BJ (cell line): ENCODE measurements at regions not wholly inside any gene's neighbourhood (a gene's known extent, or its start where the extent isn't known, plus 50 kb on each side); places are given as distances from the start of the nearest gene placed in this dataset.

Experiments
- CTCF ChIA-PET: fragments of 350-600 bp; formaldehyde crosslinking; extraction: SDS; loops from one replicate; lab custom pipeline; 2021; ENCODE audit warnings: antibody characterized with exemption, inconsistent platforms; lab: Yijun Ruan, JAX
- POLR2A ChIA-PET: fragments of 300-600 bp; sonication (Branson Sonifier 250); formaldehyde crosslinking; extraction: SDS; loops from one replicate; lab custom pipeline; 2021; ENCODE audit warnings: antibody characterized with exemption; lab: Charles Lee
- DNase-seq: peaks from one replicate; pipeline ENCODE4 v3.0.0-alpha.2; 2011; ENCODE audit warnings: low read depth
- H3K27me3 ChIP-seq: 2 replicates; pipeline ENCODE4 v1.6.0; 2011; ENCODE audit warnings: low read length; ENCODE audit not compliant: control insufficient read depth, insufficient read depth
- H3K36me3 ChIP-seq: 2 replicates; pipeline ENCODE4 v1.5.1; 2011; ENCODE audit warnings: low read length; ENCODE audit not compliant: control insufficient read depth, insufficient read depth
- H3K4me3 ChIP-seq: 2 replicates; pipeline ENCODE4 v1.5.1; 2011; ENCODE audit warnings: low read depth, mild to moderate bottlenecking, control low read depth, low read length
- CTCF ChIP-seq: IDR thresholded peaks from 2 replicates; pipeline ENCODE4 v1.5.1; 2011; ENCODE audit warnings: low read depth, mild to moderate bottlenecking, control low read depth, inconsistent platforms, low read length, moderate library complexity; ENCODE audit not compliant: insufficient read depth

GRCh38 chr18:25630682-25631081, 278.7 kb upstream of the ZNF521 start:
- Histone ChIP-seq H3K4me3 (no peak overlapping the region), H3K27me3 (peaks cover 3% of the 10 kb centered on the region), H3K36me3 (no peaks in the 10 kb centered on the region)
- ChIA-PET POLR2A (no interaction called here), CTCF (no interaction called here)
- no peak for TF ChIP-seq CTCF
- DNase-seq, result no peak

GRCh38 chr18:25621682-25622081, 269.7 kb upstream of the ZNF521 start:
- Histone ChIP-seq H3K4me3 (no peak overlapping the region), H3K27me3 (peaks cover 2% of the 10 kb centered on the region; the same call in 1 of the 2 replicates), H3K36me3 (no peaks in the 10 kb centered on the region)
- ChIA-PET CTCF (no interaction called here), POLR2A (no interaction called here)
- no peak for DNase-seq
- no peak for TF ChIP-seq CTCF

GRCh38 chr18:25621144-25621543, 269.2 kb upstream of the ZNF521 start:
- no peaks in the 10 kb centered on the region for H3K36me3 ChIP-seq
- ChIA-PET CTCF (no interaction called here), POLR2A (no interaction called here)
- H3K4me3 ChIP-seq, result no peak overlapping the region
- no peak for DNase-seq
- no peak for TF ChIP-seq CTCF
- H3K27me3 ChIP-seq, result peaks cover 2% of the 10 kb centered on the region; the same call in 1 of the 2 replicates

GRCh38 chr18:25614168-25614567, 262.2 kb upstream of the ZNF521 start:
- peaks cover 2% of the 10 kb centered on the region; the same call in 1 of the 2 replicates for H3K27me3 ChIP-seq
- CTCF ChIA-PET, result no interaction called here
- no peak for TF ChIP-seq CTCF
- H3K36me3 ChIP-seq, result no peaks in the 10 kb centered on the region
- no peak for DNase-seq
- POLR2A ChIA-PET, result no interaction called here
- H3K4me3 ChIP-seq, result no peak overlapping the region

GRCh38 chr18:25612466-25612865, 260.5 kb upstream of the ZNF521 start:
- POLR2A ChIA-PET, result no interaction called here
- Histone ChIP-seq H3K36me3 (no peaks in the 10 kb centered on the region), H3K27me3 (peaks cover 2% of the 10 kb centered on the region; the same call in 1 of the 2 replicates), H3K4me3 (no peak overlapping the region)
- DNase-seq, result no peak
- CTCF ChIA-PET, result interaction anchor here (0.5 kb wide), 1 partner anchor 210 kb away, joined by 3 read pairs; no protein-coding TSS in a partner anchor
- no peak for TF ChIP-seq CTCF
